GM06990 (cell line): ENCODE measurements at regions not wholly inside any gene's neighbourhood (a gene's known extent, or its start where the extent isn't known, plus 50 kb on each side); places are given as distances from the start of the nearest gene placed in this dataset.

ENCODE experiments used
- DNase-seq: peaks from one replicate; pipeline ENCODE4 v3.0.0-alpha.2; 2011; ENCODE audit not compliant: insufficient read length; ENCODE audit errors: extremely low read depth
- H3K27me3 ChIP-seq: replicated peaks from 2 replicates; pipeline ENCODE4 v1.6.0; 2011; ENCODE audit warnings: low read length; ENCODE audit not compliant: control insufficient read depth, insufficient read depth
- H3K36me3 ChIP-seq: 2 replicates; pipeline ENCODE4 v1.5.1; 2011; ENCODE audit warnings: low read length; ENCODE audit not compliant: control insufficient read depth, insufficient read depth
- H3K4me3 ChIP-seq: replicated peaks from 2 replicates; pipeline ENCODE4 v1.5.1; 2011; ENCODE audit warnings: low read depth, mild to moderate bottlenecking, control low read depth, low read length
- CTCF ChIP-seq: IDR thresholded peaks from 2 replicates; pipeline ENCODE4 v1.5.1; 2011; ENCODE audit warnings: low read length, control low read depth, mild to moderate bottlenecking, inconsistent platforms; ENCODE audit not compliant: insufficient read depth, poor library complexity, severe bottlenecking

- DNase-seq, result no peak
- TF ChIP-seq CTCF, result no peak
- H3K4me3 ChIP-seq, result no peak overlapping the region
- no peaks in the 10 kb centered on the region for H3K27me3 ChIP-seq
- no peaks in the 10 kb centered on the region for H3K36me3 ChIP-seq
Observed at GRCh38 chr14:100400115-100400514, 77.0 kb downstream of the SLC25A47 start.

GRCh38 chr14:100401031-100401692 lies 78.0 kb downstream of the SLC25A47 start:
- TF ChIP-seq CTCF, result no peak
- DNase-seq, result no peak
- Histone ChIP-seq H3K27me3 (no peaks in the 10 kb centered on the region), H3K36me3 (no peaks in the 10 kb centered on the region), H3K4me3 (no peak overlapping the region)

GRCh38 chr14:100401792-100402191 lies 78.7 kb downstream of the SLC25A47 start:
- H3K36me3 ChIP-seq, result no peaks in the 10 kb centered on the region
- no peak for TF ChIP-seq CTCF
- DNase-seq, result no peak
- no peak overlapping the region for H3K4me3 ChIP-seq
- no peaks in the 10 kb centered on the region for H3K27me3 ChIP-seq

GRCh38 chr14:100402631-100403030 lies 79.5 kb downstream of the SLC25A47 start:
- TF ChIP-seq CTCF, result no peak
- Histone ChIP-seq H3K36me3 (no peaks in the 10 kb centered on the region), H3K4me3 (no peak overlapping the region), H3K27me3 (no peaks in the 10 kb centered on the region)
- no peak for DNase-seq

- no peaks in the 10 kb centered on the region for H3K36me3 ChIP-seq
- no peak for TF ChIP-seq CTCF
- no peak overlapping the region for H3K4me3 ChIP-seq
- H3K27me3 ChIP-seq, result no peaks in the 10 kb centered on the region
- no peak for DNase-seq
Observed at GRCh38 chr14:100403105-100403504, 80.0 kb downstream of the SLC25A47 start.
